Right atrium auricular region (tissue), 2 donors: ENCODE measurements at regions not wholly inside any gene's neighbourhood (a gene's known extent, or its start where the extent isn't known, plus 50 kb on each side); places are given as distances from the start of the nearest gene placed in this dataset.

Experiments
- DNase-seq: peaks from one replicate; pipeline ENCODE4 v3.0.0-alpha.2; 2019; ENCODE audit warnings: low spot score
- H3K27ac ChIP-seq, 2 donors: fragments of 200-600 bp; sonication (generic); 1 replicate in 1 of 2; 2 replicates in 1 of 2; pipeline ENCODE4 v1.5.1; 2016 to 2019
- H3K27me3 ChIP-seq, 2 donors: fragments of 200-600 bp; sonication (generic); one replicate each; pipeline versions ENCODE4 v1.5.1 to v1.6.0; 2017 to 2019
- H3K36me3 ChIP-seq: fragments of 200-600 bp; sonication (generic); one replicate; pipeline ENCODE4 v1.5.1; 2016
- H3K4me1 ChIP-seq, 2 donors: fragments of 200-600 bp; sonication (generic); one replicate each; pipeline versions ENCODE4 v1.5.1 to v1.6.0; 2017 to 2019
- H3K4me3 ChIP-seq, 2 donors: fragments of 200-600 bp; sonication (generic); 1 replicate in 1 of 2; 2 replicates in 1 of 2; pipeline ENCODE4 v1.5.1; 2017 to 2019; ENCODE audit warnings: mild to moderate bottlenecking in 1 of 2, moderate library complexity in 1 of 2
- H3K9me3 ChIP-seq, 2 donors: fragments of 200-600 bp; sonication (generic); one replicate each; pipeline ENCODE4 v1.5.1; 2019
- CTCF ChIP-seq, 2 donors: fragments of 200-600 bp; sonication (generic); IDR thresholded peaks; one replicate each; pipeline ENCODE4 v1.5.1; 2019; ENCODE audit warnings: antibody characterized with exemption in 2 of 2

- DNase-seq: no peak
- H3K27me3 ChIP-seq: no peaks in the 10 kb centered on the region
- H3K9me3 ChIP-seq: no peaks in the 10 kb centered on the region
- no peaks in the 10 kb centered on the region for H3K36me3 ChIP-seq
- no peak overlapping the region for H3K27ac ChIP-seq
- H3K4me3 ChIP-seq: no peak overlapping the region
- H3K4me1 ChIP-seq: no peaks in the 10 kb centered on the region
- no peak for TF ChIP-seq CTCF (IDR thresholded peaks at IDR 0.05)
Observed at GRCh38 chr6:15990179-15990578, 138.7 kb upstream of the MYLIP start.

- Histone ChIP-seq H3K4me3 (no peak overlapping the region), H3K9me3 (no peaks in the 10 kb centered on the region), H3K27me3 (no peaks in the 10 kb centered on the region), H3K27ac (no peak overlapping the region), H3K36me3 (no peaks in the 10 kb centered on the region), H3K4me1 (no peaks in the 10 kb centered on the region)
- DNase-seq: no peak
- no peak for TF ChIP-seq CTCF (IDR thresholded peaks at IDR 0.05)
Observed at GRCh38 chr6:15989397-15989796, 139.5 kb upstream of the MYLIP start.

- Histone ChIP-seq H3K4me1 (no peaks in the 10 kb centered on the region), H3K9me3 (no peaks in the 10 kb centered on the region), H3K4me3 (no peak overlapping the region), H3K27ac (no peak overlapping the region), H3K36me3 (no peaks in the 10 kb centered on the region), H3K27me3 (no peaks in the 10 kb centered on the region)
- no peak for TF ChIP-seq CTCF (IDR thresholded peaks at IDR 0.05)
- DNase-seq: no peak
Observed at GRCh38 chr6:15987569-15987968, 141.3 kb upstream of the MYLIP start.

- DNase-seq: no peak
- H3K4me3 ChIP-seq: no peak overlapping the region
- no peaks in the 10 kb centered on the region for H3K4me1 ChIP-seq
- no peaks in the 10 kb centered on the region for H3K9me3 ChIP-seq
- TF ChIP-seq CTCF (IDR thresholded peaks at IDR 0.05): no peak
- H3K27me3 ChIP-seq: no peaks in the 10 kb centered on the region
- no peaks in the 10 kb centered on the region for H3K36me3 ChIP-seq
- H3K27ac ChIP-seq: no peak overlapping the region
Observed at GRCh38 chr6:15986027-15986629, 142.8 kb upstream of the MYLIP start.

GRCh38 chr6:15985379-15985959 lies 143.4 kb upstream of the MYLIP start:
- Histone ChIP-seq H3K27ac (no peak overlapping the region), H3K27me3 (no peaks in the 10 kb centered on the region), H3K4me1 (no peaks in the 10 kb centered on the region), H3K4me3 (no peak overlapping the region), H3K36me3 (no peaks in the 10 kb centered on the region), H3K9me3 (no peaks in the 10 kb centered on the region)
- no peak for TF ChIP-seq CTCF (IDR thresholded peaks at IDR 0.05)
- DNase-seq: no peak

- TF ChIP-seq CTCF (IDR thresholded peaks at IDR 0.05): no peak
- no peak for DNase-seq
- Histone ChIP-seq H3K4me3 (no peak overlapping the region), H3K27ac (no peak overlapping the region), H3K9me3 (no peaks in the 10 kb centered on the region), H3K4me1 (no peaks in the 10 kb centered on the region), H3K27me3 (no peaks in the 10 kb centered on the region), H3K36me3 (no peaks in the 10 kb centered on the region)
Observed at GRCh38 chr6:15981956-15982355, 146.9 kb upstream of the MYLIP start.
